Loucy (cell line): ENCODE measurements at regions not wholly inside any gene's neighbourhood (a gene's known extent, or its start where the extent isn't known, plus 50 kb on each side); places are given as distances from the start of the nearest gene placed in this dataset.

Source experiments
- EZH2phosphoT487 ChIP-seq: fragments of 200-600 bp; IDR thresholded peaks from 2 replicates; pipeline ENCODE4 v1.6.1; 2018; ENCODE audit warnings: antibody characterized with exemption, mild to moderate bottlenecking, moderate library complexity, borderline replicate concordance
- TF ChIP-seq, protein P1 (sequence below): fragments of 200-600 bp; sonication (generic); conservative IDR thresholded peaks from 2 replicates; pipeline ENCODE4 v1.5.1; 2014; ENCODE audit warnings: mild to moderate bottlenecking, antibody characterized with exemption, low read length

DNA sequence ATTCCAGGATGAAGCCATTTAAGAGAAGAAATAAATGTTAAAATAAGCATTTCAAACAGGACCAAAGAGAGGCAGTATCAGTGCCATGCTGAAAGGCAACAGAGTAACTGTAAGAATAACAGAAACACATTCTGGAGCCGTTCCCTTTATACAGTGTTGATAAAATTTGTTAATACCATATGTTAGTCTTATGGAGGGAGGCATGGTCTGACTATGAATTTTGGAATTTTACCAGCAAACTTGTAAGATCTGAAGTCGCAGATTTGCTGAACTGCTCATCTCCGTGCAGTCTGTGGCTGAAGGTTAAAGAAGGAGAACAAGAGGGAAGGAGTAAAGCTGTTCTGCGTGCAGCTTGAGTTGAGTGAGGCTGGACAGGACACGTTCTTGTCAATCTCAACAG, 508.4 kb downstream of the NFIB start:
- TF ChIP-seq, protein P1, sequence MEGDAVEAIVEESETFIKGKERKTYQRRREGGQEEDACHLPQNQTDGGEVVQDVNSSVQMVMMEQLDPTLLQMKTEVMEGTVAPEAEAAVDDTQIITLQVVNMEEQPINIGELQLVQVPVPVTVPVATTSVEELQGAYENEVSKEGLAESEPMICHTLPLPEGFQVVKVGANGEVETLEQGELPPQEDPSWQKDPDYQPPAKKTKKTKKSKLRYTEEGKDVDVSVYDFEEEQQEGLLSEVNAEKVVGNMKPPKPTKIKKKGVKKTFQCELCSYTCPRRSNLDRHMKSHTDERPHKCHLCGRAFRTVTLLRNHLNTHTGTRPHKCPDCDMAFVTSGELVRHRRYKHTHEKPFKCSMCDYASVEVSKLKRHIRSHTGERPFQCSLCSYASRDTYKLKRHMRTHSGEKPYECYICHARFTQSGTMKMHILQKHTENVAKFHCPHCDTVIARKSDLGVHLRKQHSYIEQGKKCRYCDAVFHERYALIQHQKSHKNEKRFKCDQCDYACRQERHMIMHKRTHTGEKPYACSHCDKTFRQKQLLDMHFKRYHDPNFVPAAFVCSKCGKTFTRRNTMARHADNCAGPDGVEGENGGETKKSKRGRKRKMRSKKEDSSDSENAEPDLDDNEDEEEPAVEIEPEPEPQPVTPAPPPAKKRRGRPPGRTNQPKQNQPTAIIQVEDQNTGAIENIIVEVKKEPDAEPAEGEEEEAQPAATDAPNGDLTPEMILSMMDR: no peak
- TF ChIP-seq EZH2phosphoT487: no peak
